Body of pancreas (tissue), 4 donors: ENCODE measurements at regions not wholly inside any gene's neighbourhood (a gene's known extent, or its start where the extent isn't known, plus 50 kb on each side); places are given as distances from the start of the nearest gene placed in this dataset.

Experiments
- POLR2A ChIP-seq, 3 donors: fragments of 450-650 bp; IDR thresholded peaks; one replicate each; pipeline ENCODE4 v1.6.1; 2016; ENCODE audit warnings: antibody characterized with exemption in 3 of 3, mild to moderate bottlenecking in 2 of 3
- TF ChIP-seq, protein P1 (sequence below), 7 experiments: fragments of 450-650 bp in 4 of 7; fragments of 200-600 bp in 3 of 7; sonication (generic) in 3 of 7; IDR thresholded peaks; one replicate each; pipeline ENCODE4 v1.5.1; 2016 to 2019; ENCODE audit warnings: antibody characterized with exemption in 7 of 7

DNA sequence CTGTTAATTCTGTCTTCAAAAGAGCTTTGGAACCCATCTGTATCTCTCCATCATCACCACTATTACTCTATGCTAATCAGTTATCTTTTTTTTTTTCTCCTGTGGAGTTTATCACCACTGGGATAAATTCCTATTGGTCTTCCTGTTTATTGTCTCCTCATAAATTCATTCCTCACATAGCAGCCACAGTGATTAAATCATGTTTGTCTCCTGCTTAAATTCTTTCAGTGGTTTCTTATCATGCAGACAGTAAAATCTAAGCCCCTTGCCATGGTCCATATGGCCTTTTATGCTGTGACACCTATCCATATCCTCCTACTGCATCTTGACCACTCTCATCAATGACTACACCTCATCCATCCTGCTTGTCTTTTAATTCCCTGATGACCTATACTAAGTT, 239.8 kb upstream of the ZEB2 start:
- TF ChIP-seq, protein P1, sequence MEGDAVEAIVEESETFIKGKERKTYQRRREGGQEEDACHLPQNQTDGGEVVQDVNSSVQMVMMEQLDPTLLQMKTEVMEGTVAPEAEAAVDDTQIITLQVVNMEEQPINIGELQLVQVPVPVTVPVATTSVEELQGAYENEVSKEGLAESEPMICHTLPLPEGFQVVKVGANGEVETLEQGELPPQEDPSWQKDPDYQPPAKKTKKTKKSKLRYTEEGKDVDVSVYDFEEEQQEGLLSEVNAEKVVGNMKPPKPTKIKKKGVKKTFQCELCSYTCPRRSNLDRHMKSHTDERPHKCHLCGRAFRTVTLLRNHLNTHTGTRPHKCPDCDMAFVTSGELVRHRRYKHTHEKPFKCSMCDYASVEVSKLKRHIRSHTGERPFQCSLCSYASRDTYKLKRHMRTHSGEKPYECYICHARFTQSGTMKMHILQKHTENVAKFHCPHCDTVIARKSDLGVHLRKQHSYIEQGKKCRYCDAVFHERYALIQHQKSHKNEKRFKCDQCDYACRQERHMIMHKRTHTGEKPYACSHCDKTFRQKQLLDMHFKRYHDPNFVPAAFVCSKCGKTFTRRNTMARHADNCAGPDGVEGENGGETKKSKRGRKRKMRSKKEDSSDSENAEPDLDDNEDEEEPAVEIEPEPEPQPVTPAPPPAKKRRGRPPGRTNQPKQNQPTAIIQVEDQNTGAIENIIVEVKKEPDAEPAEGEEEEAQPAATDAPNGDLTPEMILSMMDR (IDR thresholded peaks at IDR 0.05), result no peak
- TF ChIP-seq POLR2A (IDR thresholded peaks at IDR 0.05), result no peak
